SK-N-SH treated with all-trans-retinoic acid at 6 μM for 48 hours (cell line): ENCODE measurements at regions not wholly inside any gene's neighbourhood (a gene's known extent, or its start where the extent isn't known, plus 50 kb on each side); places are given as distances from the start of the nearest gene placed in this dataset.

Experiments used
- ATAC-seq: fragments of 200-7000 bp; cut with Tn5 transposase; 3 replicates; pipeline ENCODE4 v1.9.1; 2020; ENCODE audit warnings: mild to moderate bottlenecking, moderate library complexity
- BACH2 ChIP-seq: fragments of 250-450 bp; sonication (Bioruptor Pico); IDR thresholded peaks from 2 replicates; pipeline ENCODE4 v1.9.0; 2021; ENCODE audit warnings: mild to moderate bottlenecking, borderline replicate concordance
- CREB5 ChIP-seq: fragments of 250-450 bp; sonication (Bioruptor Pico); IDR thresholded peaks from 2 replicates; pipeline ENCODE4 v1.5.1; 2020; ENCODE audit warnings: low read depth, mild to moderate bottlenecking, moderate library complexity
- CSDC2 ChIP-seq: fragments of 250-450 bp; sonication (Bioruptor Pico); IDR thresholded peaks from 2 replicates; pipeline ENCODE4 v1.5.0; 2020; ENCODE audit warnings: mild to moderate bottlenecking, moderate library complexity
- CSRNP3 ChIP-seq: fragments of 250-450 bp; sonication (Bioruptor Pico); IDR thresholded peaks from 2 replicates; pipeline ENCODE4 v1.5.1; 2021; ENCODE audit warnings: mild to moderate bottlenecking, moderate library complexity
- GLIS3 ChIP-seq: fragments of 250-450 bp; sonication (Bioruptor Pico); IDR thresholded peaks from 2 replicates; pipeline ENCODE4 v1.5.0; 2020; ENCODE audit warnings: mild to moderate bottlenecking, moderate library complexity
- ISL1 ChIP-seq: fragments of 250-450 bp; sonication (Bioruptor Pico); IDR thresholded peaks from 2 replicates; pipeline ENCODE4 v2.1.2; 2022; ENCODE audit warnings: mild to moderate bottlenecking, moderate library complexity
- OSR1 ChIP-seq: fragments of 250-450 bp; sonication (Bioruptor Pico); IDR thresholded peaks from 2 replicates; pipeline ENCODE4 v1.8.0; 2022; ENCODE audit warnings: moderate library complexity, mild to moderate bottlenecking, inconsistent platforms
- PATZ1 ChIP-seq: fragments of 250-450 bp; sonication (Bioruptor Pico); IDR thresholded peaks from 2 replicates; pipeline ENCODE4 v1.8.0; 2020; ENCODE audit warnings: mild to moderate bottlenecking, moderate library complexity, borderline replicate concordance
- POU6F1 ChIP-seq: fragments of 250-450 bp; sonication (Bioruptor Pico); IDR thresholded peaks from 2 replicates; pipeline ENCODE4 v1.8.0; 2021; ENCODE audit warnings: low read depth, mild to moderate bottlenecking, moderate library complexity, borderline replicate concordance
- PPARA ChIP-seq: fragments of 250-450 bp; sonication (Bioruptor Pico); IDR thresholded peaks from 2 replicates; pipeline ENCODE4 v1.5.0; 2020; ENCODE audit warnings: mild to moderate bottlenecking, borderline replicate concordance
- RARB ChIP-seq: fragments of 250-450 bp; sonication (Bioruptor Pico); IDR thresholded peaks from 2 replicates; pipeline ENCODE4 v1.8.0; 2021; ENCODE audit warnings: mild to moderate bottlenecking, moderate library complexity
- TCF4 ChIP-seq: fragments of 250-450 bp; sonication (Bioruptor Pico); IDR thresholded peaks from 2 replicates; pipeline ENCODE4 v1.8.0; 2021; ENCODE audit warnings: mild to moderate bottlenecking, moderate library complexity, borderline replicate concordance
- TOX ChIP-seq: fragments of 250-450 bp; sonication (Bioruptor Pico); IDR thresholded peaks from 2 replicates; pipeline ENCODE4 v1.8.0; 2021; ENCODE audit warnings: mild to moderate bottlenecking, moderate library complexity, borderline replicate concordance
- TSHZ2 ChIP-seq: fragments of 250-450 bp; sonication (Bioruptor Pico); IDR thresholded peaks from 2 replicates; pipeline ENCODE4 v1.5.0; 2020; ENCODE audit warnings: mild to moderate bottlenecking, moderate library complexity
- ZC3H10 ChIP-seq: fragments of 250-450 bp; sonication (Bioruptor Pico); IDR thresholded peaks from 2 replicates; pipeline ENCODE4 v1.5.1; 2021; ENCODE audit warnings: mild to moderate bottlenecking, moderate library complexity
- ZFP3 ChIP-seq: fragments of 250-450 bp; sonication (Bioruptor Pico); IDR thresholded peaks from 2 replicates; pipeline ENCODE4 v1.5.0; 2020; ENCODE audit warnings: mild to moderate bottlenecking, moderate library complexity
- ZFP30 ChIP-seq: fragments of 450-650 bp; formaldehyde crosslinking; IDR thresholded peaks from 2 replicates; pipeline ENCODE4 v1.5.0; 2022; ENCODE audit warnings: mild to moderate bottlenecking, moderate library complexity
- ZNF565 ChIP-seq: fragments of 450-650 bp; formaldehyde crosslinking; conservative IDR thresholded peaks from 2 replicates; pipeline ENCODE4 v1.5.0; 2020; ENCODE audit warnings: low read depth, mild to moderate bottlenecking, moderate library complexity
- ZNF70 ChIP-seq: fragments of 450-650 bp; formaldehyde crosslinking; IDR thresholded peaks from 2 replicates; pipeline ENCODE4 v1.5.0; 2020; ENCODE audit warnings: mild to moderate bottlenecking, moderate library complexity
- ZNF8 ChIP-seq: fragments of 450-650 bp; formaldehyde crosslinking; IDR thresholded peaks from 2 replicates; pipeline ENCODE4 v1.5.0; 2020; ENCODE audit warnings: mild to moderate bottlenecking, moderate library complexity

GRCh38 chr9:73541923-73542322 is 390.3 kb downstream of the ANXA1 start:
- no peak for ATAC-seq
- no peak for TF ChIP-seq ZFP30
- TF ChIP-seq CREB5 (CRISPR knock-in tag) = no peak
- no peak for TF ChIP-seq TSHZ2 (CRISPR knock-in tag)
- no peak for TF ChIP-seq TCF4 (CRISPR knock-in tag)
- TF ChIP-seq OSR1 = no peak
- TF ChIP-seq BACH2 = no peak
- TF ChIP-seq PATZ1 (CRISPR knock-in tag) = no peak
- TF ChIP-seq TOX = no peak
- no peak for TF ChIP-seq ZNF70 (CRISPR knock-in tag)
- TF ChIP-seq ZC3H10 (CRISPR knock-in tag) = no peak
- TF ChIP-seq PPARA (CRISPR knock-in tag) = no peak
- TF ChIP-seq RARB (CRISPR knock-in tag) = no peak
- no peak for TF ChIP-seq POU6F1
- no peak for TF ChIP-seq CSDC2
- TF ChIP-seq ISL1 (CRISPR knock-in tag) = no peak
- no peak for TF ChIP-seq ZNF565

- no peak for ATAC-seq
- TF ChIP-seq PPARA (CRISPR knock-in tag) = no peak
- no peak for TF ChIP-seq BACH2
- no peak for TF ChIP-seq ZNF565
- no peak for TF ChIP-seq RARB (CRISPR knock-in tag)
- no peak for TF ChIP-seq TCF4 (CRISPR knock-in tag)
- TF ChIP-seq PATZ1 (CRISPR knock-in tag) = no peak
- TF ChIP-seq ZFP3 (CRISPR knock-in tag) = no peak
- TF ChIP-seq CSDC2 = no peak
- no peak for TF ChIP-seq CSRNP3 (CRISPR knock-in tag)
- no peak for TF ChIP-seq POU6F1
- no peak for TF ChIP-seq ISL1 (CRISPR knock-in tag)
- no peak for TF ChIP-seq TOX
- no peak for TF ChIP-seq GLIS3 (CRISPR knock-in tag)
- no peak for TF ChIP-seq OSR1
- TF ChIP-seq TSHZ2 (CRISPR knock-in tag) = no peak
- no peak for TF ChIP-seq ZNF8 (CRISPR knock-in tag)
Measured at GRCh38 chr9:73543727-73544126, 392.1 kb downstream of the ANXA1 start.
